Esophagus squamous epithelium (tissue), 5 donors: ENCODE measurements at regions not wholly inside any gene's neighbourhood (a gene's known extent, or its start where the extent isn't known, plus 50 kb on each side); places are given as distances from the start of the nearest gene placed in this dataset.

Source experiments
- DNase-seq: peaks from one replicate; lab custom pipeline; 2025; lab: John Stamatoyannopoulos, UW
- H3K27ac ChIP-seq, 4 donors: fragments of 200-600 bp; sonication (generic); one replicate each; pipeline ENCODE4 v1.5.1; 2016 to 2019; ENCODE audit warnings: mild to moderate bottlenecking in 1 of 4
- H3K27me3 ChIP-seq, 4 donors: fragments of 200-600 bp; sonication (generic); 1 replicate in 3 of 4; 2 replicates in 1 of 4; pipeline versions ENCODE4 v1.5.1 to v1.6.0; 2017 to 2021; ENCODE audit warnings: antibody characterized with exemption in 1 of 4
- H3K36me3 ChIP-seq, 3 donors: fragments of 200-600 bp; sonication (generic); one replicate each; pipeline ENCODE4 v1.5.1; 2016 to 2019
- H3K4me1 ChIP-seq, 3 donors: fragments of 200-600 bp; sonication (generic); one replicate each; pipeline ENCODE4 v1.5.1; 2017 to 2019
- H3K4me3 ChIP-seq, 4 donors: fragments of 200-600 bp; sonication (generic); 1 replicate in 3 of 4; 2 replicates in 1 of 4; pipeline ENCODE4 v1.5.1; 2016 to 2019; ENCODE audit warnings: mild to moderate bottlenecking in 2 of 4, moderate library complexity in 1 of 4
- H3K9me3 ChIP-seq, 3 donors: fragments of 200-600 bp; sonication (generic); one replicate each; pipeline ENCODE4 v1.5.1; 2016 to 2019
- CTCF ChIP-seq, 6 experiments: fragments of 450-650 bp in 4 of 6; fragments of 200-600 bp in 2 of 6; sonication (generic) in 2 of 6; IDR thresholded peaks; one replicate each; pipeline ENCODE4 v1.5.1; 2016 to 2019; ENCODE audit warnings: antibody characterized with exemption in 6 of 6, mild to moderate bottlenecking in 4 of 6, moderate library complexity in 4 of 6
- POLR2A ChIP-seq, 4 donors: fragments of 450-650 bp; IDR thresholded peaks; one replicate each; pipeline ENCODE4 v1.6.1; 2017; ENCODE audit warnings: antibody characterized with exemption in 4 of 4, mild to moderate bottlenecking in 4 of 4, moderate library complexity in 3 of 4
- WGBS, 2 donors: methylation state at CpG; one replicate each; pipeline ENCODE4 v1.1.5; 2018; 5-methylcytosine and 5-hydroxymethylcytosine counted together
- intact Hi-C: fragments of 100-400 bp; cut with DNase I; formaldehyde crosslinking; loops from one replicate; pipeline ENCODE4 v1.15.0; 2022
- donor health status: DM: yes; HTN: yes; CAD: no.

GRCh38 chr9:75418518-75418917 lies 330.2 kb downstream of the OSTF1 start:
- TF ChIP-seq POLR2A (IDR thresholded peaks at IDR 0.05) (no peak), CTCF (IDR thresholded peaks at IDR 0.05) (no peak)
- Histone ChIP-seq H3K4me1 (no peaks in the 10 kb centered on the region), H3K36me3 (no peaks in the 10 kb centered on the region), H3K9me3 (no peaks in the 10 kb centered on the region), H3K27me3 (no peaks in the 10 kb centered on the region), H3K27ac (no peak overlapping the region), H3K4me3 (no peak overlapping the region)
- no peak for DNase-seq
- 61 to 70% methylated on average over 2 of the region's 2 CpGs for WGBS, 2 donors
- intact Hi-C loops = no loop called here

DNA sequence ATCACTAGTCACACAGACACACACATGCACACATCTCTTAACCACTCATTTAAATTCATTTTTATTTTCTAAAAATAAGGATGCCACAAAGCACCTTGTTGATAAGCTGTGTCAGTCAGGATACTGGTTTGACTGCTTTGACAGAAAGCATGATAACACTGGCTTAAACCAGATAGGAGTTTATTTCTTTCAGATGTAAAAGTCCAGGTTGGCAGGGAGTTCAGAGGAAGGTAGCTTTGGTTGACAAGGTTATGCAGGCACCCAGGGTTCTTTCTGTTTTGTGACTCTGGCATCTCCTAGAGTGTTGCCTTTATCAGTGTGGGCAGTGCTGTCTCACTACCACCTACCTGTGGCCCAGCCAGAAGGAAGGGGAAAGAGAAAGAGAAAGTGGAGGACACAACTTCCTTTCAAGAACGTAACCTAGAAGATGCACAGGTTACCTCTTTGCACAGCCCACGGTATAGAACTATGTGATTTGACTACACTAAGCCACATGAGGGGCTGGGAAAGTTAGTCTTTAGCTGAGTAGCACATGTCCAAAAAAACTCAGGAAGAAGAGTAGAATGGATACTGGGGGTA lies 334.7 kb downstream of the OSTF1 start:
- no peak for TF ChIP-seq CTCF (IDR thresholded peaks at IDR 0.05)
- TF ChIP-seq POLR2A (IDR thresholded peaks at IDR 0.05) = no peak
- intact Hi-C loops = no loop called here
- 48 to 71% methylated on average over 2 of the region's 2 CpGs for WGBS, 2 donors
- no peaks in the 10 kb centered on the region for H3K27me3 ChIP-seq
- H3K27ac ChIP-seq = no peak overlapping the region
- no peaks in the 10 kb centered on the region for H3K9me3 ChIP-seq
- no peaks in the 10 kb centered on the region for H3K4me1 ChIP-seq
- no peak for DNase-seq
- no peaks in the 10 kb centered on the region for H3K36me3 ChIP-seq
- no peak overlapping the region for H3K4me3 ChIP-seq

GRCh38 chr9:75429531-75430475 lies 341.5 kb downstream of the OSTF1 start:
- no peak for TF ChIP-seq CTCF (IDR thresholded peaks at IDR 0.05)
- TF ChIP-seq POLR2A (IDR thresholded peaks at IDR 0.05) = no peak
- intact Hi-C loops = no loop called here
- H3K27me3 ChIP-seq = no peaks in the 10 kb centered on the region
- 49 to 65% methylated on average over 3 of the region's 3 CpGs for WGBS, 2 donors
- H3K4me3 ChIP-seq = no peak overlapping the region
- H3K27ac ChIP-seq = peak overlapping the region in 2 of 4 donors; percentile 16 to 55
- no peaks in the 10 kb centered on the region for H3K9me3 ChIP-seq
- peaks cover 0 to 18% (median 0%) of the 10 kb centered on the region in 3 donors for H3K4me1 ChIP-seq
- no peaks in the 10 kb centered on the region for H3K36me3 ChIP-seq
- DNase-seq = no peak

DNA sequence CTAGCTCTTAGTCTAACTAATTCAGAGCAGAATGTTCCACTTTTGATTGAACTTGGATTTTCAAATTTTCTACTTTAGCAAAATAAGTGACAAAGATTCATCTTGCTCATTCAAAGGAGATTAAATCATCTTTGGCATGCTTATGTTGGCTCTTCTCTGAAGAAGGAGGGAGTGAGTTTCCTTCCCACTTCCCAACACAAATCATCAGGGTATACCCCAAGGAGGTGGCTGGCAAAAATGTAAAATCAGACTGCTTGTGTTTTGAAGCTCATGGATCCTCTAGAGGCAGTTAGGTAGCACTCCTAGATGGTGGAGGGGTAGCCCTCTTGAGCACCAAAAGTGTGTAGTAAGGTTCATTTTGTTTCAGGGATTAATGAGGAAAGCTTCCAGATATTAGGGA lies 343.1 kb downstream of the OSTF1 start:
- Histone ChIP-seq H3K4me1 (peaks cover 0 to 18% (median 0%) of the 10 kb centered on the region in 3 donors), H3K27ac (peak overlapping the region; percentile 13 to 84 (median 54)), H3K36me3 (no peaks in the 10 kb centered on the region), H3K4me3 (no peak overlapping the region), H3K9me3 (no peaks in the 10 kb centered on the region), H3K27me3 (no peaks in the 10 kb centered on the region)
- no peak for DNase-seq
- intact Hi-C loops = no loop called here
- TF ChIP-seq POLR2A (IDR thresholded peaks at IDR 0.05) = no peak
- no peak for TF ChIP-seq CTCF (IDR thresholded peaks at IDR 0.05)

- no peaks in the 10 kb centered on the region for H3K27me3 ChIP-seq
These were observed 344.1 kb downstream of the OSTF1 start for GRCh38 chr9:75432386-75432785.

More at GRCh38 chr9:75432386-75432785, 344.1 kb downstream of the OSTF1 start:
- no peak overlapping the region for H3K4me3 ChIP-seq
- no peaks in the 10 kb centered on the region for H3K9me3 ChIP-seq
- 25 to 31% methylated on average over 1 of the region's 1 CpG for WGBS, 2 donors
- H3K27ac ChIP-seq = peak overlapping the region in 3 of 4 donors; percentile 34 to 84 (median 73)
- H3K4me1 ChIP-seq = peaks cover 0 to 18% (median 0%) of the 10 kb centered on the region in 3 donors
- intact Hi-C loops = no loop called here
- H3K36me3 ChIP-seq = no peaks in the 10 kb centered on the region
- no peak for DNase-seq
- TF ChIP-seq POLR2A (IDR thresholded peaks at IDR 0.05) (no peak), CTCF (IDR thresholded peaks at IDR 0.05) (no peak)
